RPMI8226 (cell line): ENCODE measurements at regions not wholly inside any gene's neighbourhood (a gene's known extent, or its start where the extent isn't known, plus 50 kb on each side); places are given as distances from the start of the nearest gene placed in this dataset.
A peak's percentile ranks its signal among the peaks of the same experiment; 100 is the strongest.
"Not testable (repeated sequence)": the region's sequence is repeated elsewhere in the genome, so short reads cannot be mapped to it uniquely, and the experiment has no call there.

Experiments
- DNase-seq: peaks from one replicate; pipeline ENCODE4 v3.0.0-alpha.2; 2015

DNA sequence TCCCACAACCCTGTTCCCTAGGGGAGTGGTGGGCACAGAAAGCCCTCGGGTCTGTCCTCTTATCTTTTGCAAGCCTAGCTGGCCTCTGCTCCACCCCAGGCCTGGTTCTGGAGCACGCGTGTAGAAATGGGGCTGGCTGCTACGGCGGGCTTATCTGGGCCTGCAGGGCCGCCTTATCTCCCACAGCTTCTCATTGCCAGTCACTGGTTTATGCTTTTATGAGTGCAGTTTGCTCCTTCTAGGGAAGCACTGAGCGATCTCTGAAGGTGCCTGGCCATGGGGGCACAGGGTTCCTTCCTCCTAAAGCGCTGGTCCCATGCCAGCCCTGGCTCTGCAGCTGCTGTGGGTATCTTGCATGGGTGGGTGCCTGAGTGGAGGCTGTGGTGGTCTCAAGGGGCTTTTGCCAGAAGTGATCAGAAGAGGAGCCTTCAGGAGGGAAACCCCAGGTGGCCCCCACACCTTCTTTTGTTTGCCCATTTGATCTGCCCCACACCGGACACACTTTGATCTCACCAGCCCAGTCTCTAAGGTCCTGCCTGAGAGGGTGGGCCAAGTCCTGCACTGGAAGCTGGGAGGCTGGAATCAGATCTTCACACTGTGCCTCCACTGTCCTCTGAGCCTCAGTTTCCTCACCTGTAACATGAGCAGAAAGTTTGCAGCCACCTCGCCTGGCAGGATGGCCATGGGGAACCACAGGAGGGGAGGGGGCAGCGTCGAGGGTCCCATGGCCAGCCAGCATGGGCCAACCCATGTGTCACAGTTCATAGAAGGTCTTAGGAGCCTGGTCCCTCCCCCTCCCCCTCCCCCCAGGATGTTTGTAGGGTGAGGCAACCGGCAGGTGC, 86.6 kb upstream of the FGF3 start:
- DNase-seq, result no peak

DNA sequence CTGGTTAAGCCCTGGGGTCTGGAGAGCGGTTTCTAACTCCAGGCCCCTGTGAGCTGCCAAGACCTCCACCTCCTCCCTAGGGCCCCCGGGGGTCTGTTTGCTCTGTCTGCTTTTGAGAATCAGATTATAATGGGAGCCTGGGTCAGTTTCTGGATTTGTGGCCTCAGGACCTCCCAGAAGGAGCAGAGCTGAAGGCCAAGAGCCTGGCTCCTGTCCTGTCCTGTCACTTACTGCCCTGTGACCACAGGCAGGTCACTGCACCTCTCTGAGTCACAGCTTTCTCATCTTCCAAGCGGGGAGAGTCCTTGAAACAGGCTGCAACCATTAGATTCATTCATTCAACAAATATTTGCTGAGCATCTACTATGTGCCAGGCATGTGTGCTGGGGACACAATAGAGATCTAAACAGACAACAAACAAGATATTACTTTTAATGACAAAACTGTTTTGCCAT, 87.3 kb upstream of the FGF3 start:
- DNase-seq, result no peak

DNA sequence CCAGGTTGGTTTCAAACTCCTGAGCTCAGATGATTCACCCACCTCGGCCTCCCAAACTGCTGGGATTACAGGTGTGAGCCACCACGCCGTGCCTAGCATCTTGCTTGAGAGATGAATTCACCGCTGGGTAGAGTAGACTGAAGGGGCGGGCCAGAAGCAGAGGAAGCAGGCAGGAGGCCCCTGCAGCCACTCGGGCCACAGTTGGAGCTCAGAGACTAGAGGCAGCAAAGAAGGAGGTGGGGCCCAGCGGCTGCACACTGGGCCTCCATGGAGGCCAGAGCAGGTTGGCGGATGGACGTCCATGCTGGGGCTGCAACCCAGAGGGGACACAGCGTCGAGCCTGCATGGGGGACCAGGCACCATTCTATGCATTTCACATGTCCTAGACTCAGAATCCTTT, 88.4 kb upstream of the FGF3 start:
- DNase-seq, result no peak

DNA sequence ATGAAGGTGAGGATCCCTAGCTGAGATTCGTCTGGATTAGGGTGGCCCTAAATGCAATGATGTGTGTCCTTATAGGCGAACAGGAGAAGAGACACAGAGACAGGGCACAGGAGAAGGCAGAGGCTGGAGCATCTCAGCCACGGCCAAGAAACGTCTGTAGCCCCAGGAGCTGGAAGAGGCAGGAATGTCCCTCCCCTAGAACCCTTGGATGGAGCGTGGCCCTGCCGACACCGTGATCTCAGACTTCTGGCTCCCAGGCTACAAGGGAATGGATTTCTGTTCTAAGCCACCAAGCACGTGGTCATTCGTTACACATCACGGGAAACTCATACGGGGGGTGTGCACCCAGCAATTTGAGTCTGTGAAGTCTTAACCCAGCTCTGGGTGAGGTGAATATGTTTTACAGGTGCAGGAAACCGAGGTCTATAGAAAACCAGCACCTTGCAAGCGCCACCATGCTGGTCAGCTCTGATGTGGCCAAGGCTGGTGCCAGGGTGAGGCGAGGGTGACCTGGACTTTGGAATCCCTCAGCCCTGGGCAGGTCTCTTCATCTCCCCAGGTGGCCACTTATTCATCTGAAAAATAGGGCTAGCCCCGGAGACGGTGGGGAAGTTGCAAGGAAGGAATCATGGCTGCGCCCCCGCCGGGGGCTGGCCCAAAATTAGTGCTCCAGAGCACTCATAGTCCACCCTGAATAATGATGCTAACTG, 89.5 kb upstream of the FGF3 start:
- DNase-seq, result no peak

DNA sequence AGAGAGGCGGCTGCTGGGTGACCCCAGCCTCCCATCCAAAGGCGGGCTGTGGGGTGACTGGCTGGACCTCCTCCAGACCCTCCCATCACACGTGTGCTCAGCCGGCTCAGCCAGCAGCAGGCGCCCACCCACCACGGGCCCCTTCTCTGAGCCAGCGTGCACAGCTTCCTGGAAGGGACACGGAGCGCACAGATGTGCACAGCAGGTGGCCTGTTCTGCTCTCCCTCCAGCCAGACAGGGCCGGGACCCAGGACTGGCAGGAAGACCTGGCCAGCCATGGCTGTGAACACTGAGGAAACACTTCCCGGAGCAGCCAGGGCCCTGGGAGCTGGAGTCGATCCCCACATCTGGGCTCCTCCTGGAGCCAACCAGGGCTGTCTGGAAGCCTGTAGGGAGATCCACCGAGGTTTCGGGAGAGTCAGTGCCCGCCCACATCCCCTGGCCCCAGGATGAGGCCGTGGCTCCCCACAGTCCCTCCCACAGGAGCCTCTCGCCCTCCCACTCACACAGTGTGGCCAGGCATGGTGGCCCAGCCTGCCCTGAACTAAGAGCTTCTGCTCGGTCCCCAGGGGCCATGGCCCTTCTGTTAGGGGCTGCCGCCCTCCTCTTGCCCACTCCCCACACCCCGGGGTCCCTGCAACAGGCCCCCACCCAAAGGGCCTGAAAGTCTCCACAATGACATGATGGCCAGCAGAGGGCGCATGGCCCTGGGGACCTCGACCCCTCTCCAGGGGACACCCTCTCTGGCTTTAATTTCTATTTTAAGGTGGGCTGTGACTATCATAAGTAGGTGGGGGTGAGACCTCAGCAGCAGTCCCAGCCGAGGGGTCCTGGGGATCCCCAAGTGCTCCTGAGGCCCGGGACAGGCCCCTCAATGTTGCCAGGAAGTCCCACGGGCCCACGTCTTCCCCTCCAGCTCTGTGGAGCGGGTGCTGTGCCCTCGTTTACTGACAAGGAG, 90.6 kb upstream of the FGF3 start:
- no peak for DNase-seq

DNA sequence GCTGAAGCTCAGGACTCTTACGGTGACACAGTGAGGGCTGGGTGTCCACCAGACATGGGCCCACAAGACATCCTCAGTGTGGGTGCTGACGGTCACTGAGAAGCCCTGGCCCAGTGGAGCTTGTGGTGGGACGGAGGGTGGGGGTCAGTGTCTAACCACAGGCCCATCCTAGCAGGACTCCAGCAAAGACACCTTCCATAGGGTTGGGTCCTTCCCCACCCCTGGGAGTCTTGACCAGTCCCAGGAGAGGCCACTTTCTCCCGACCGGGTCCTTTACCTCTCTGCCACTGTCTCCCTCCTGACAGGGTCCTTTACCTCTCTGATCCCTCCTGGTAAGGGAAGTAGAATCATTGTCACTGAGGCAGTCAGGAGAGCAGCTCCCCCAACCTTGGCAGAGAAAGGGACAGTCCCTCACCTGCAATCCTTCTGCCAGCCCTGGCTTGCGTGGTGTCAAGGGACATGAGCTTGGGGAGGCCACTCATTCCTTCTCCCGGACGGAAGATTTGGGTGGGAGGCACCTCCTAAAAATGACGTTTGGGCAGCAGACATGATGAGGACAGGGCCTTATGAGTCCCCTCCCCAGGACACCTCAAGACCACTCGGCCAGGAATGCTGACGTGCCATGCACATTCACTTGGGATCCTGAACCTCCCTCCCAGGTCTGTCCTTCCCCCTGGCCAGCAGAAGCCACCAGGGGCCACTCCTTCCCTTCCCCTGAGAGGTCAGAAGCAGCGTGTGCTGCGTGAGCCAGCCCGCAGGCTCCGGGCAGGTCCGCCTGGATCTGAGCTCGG, 91.5 kb upstream of the FGF3 start:
- DNase-seq, result no peak

DNA sequence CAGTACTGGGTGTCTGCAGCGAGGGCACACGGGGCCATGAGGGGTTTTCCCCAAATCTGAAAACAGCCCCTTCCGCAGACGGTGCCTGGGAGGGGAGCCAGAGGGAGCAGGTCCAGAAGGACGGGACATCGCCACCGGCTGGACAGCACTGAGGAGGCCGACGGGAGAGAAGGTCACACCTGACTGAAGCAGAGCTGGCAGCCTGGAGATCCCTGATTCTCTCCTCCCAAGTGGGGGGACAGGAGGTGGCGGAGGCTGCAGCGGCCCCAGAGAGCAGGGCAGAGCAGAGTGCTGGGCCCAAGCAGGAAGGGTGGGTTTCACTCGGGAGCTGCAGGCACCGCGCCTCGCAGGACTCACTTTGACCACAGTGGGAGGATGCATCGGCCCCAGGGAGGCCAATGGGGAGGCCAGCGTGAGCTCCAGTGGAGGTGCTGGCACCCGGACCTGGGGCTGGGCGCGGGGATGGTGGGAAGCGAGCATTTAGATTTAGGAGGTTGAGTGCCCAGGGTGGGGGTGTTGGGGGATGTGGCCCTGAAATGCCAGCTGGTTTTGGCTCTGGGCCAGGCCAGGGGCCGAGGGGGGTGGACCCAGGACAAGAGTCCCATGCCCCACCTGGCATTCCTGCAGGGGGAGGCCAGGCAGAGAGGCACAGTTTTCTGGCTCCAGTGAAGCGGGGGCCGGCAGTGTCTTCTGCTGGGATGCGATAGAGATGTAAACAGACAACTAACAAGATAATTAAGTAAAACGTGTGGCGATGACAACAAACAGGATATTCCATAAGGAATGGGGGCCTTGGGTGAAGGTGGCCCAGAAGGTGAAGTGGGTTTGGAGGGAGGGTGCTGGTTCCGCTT, 92.3 kb upstream of the FGF3 start:
- DNase-seq, result no peak

DNA sequence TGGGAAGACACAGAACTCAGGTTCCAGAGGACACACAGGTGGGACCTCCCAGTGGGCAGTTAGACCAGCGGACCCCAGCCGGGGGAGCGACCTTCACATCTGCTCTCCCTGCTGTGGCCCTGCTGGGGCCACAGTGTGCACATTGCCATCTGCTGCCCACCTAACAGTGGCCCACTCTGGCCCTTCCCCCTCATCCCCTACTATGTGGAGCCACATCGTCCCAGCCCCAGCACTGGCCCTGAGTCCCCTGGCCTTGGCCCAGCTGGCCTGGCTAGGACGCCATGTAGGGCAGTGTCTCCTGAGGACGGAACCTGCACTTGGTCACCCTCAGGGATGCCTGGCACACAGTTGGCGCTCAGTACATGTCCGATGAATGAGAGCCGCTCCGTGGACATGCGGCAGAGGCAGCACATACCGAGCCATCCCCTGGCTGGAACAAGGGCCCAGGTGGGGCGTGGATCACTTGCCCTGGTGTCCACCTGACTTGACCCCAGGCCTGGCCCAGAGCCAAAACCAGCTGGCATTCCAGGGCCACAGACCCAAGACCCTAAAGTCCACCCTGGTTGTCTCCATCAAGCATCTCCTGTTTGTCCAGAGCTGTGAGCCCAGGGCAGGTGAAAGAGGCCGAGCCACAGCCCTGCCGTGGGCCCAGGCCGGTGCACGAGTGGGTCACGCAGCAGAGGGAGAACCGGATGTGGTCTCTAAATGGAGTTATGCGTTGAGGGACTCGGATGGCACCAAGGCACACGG, 93.1 kb upstream of the FGF3 start:
- no peak for DNase-seq

DNA sequence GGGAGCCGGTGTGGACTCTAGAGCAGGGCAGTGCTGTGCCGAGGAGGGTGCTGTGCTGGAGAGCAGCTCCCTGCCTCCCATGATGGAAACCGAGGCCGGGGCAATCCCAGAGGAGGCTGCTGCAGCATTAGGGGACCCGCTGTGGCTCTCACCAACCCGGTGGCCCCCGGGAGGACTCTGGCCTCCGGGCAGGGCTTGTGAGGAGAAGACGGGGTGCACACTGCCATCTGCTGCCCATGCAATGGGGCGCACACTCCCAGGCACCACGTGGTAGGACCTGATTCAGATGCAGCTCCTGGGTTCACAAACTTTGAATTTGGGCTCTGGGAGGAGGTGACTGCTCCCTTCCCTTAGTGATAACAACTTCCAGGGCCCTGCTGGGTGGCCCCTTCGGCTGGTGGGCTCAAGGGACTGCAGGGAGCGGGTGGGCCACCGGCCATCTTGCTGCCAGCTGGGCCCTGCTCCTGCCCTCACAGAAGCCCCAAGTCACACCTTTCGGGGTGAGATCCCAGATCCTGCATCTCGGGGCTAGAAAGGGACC, 93.8 kb upstream of the FGF3 start:
- peak; percentile 66 for DNase-seq

DNA sequence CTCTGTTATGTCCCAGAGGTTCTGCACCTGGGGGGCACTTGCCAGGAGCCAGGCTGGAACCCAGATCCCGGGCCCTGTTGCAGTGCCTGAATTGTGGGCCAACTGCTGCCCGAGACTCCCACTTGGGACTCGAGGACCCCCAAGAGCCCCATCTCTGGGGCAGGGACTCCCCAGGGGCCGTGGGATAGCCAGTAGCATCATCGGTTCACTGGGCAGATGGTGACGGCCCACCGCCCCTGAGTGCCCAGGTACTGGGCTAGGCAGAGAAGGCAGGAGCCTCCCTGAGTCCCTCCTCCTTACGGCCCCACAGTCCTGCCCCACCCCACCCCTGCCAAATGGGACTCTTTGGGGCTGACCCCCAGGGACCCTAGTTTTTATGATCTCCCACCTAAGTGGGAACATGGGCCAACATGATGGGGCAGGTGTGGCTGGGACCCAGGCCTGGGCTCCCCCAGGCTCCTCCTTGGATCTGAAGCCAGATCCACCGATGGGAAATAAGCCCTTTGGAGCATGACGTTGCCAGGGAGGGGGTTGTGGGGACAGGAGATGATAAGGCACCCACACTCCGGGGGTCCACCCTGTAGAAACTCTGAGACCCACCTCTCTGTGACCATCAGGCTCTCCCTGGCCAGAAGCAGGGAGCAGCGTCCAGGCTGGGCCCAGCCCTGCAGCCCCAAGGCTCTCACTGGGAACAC, 94.5 kb upstream of the FGF3 start:
- DNase-seq, result no peak

DNA sequence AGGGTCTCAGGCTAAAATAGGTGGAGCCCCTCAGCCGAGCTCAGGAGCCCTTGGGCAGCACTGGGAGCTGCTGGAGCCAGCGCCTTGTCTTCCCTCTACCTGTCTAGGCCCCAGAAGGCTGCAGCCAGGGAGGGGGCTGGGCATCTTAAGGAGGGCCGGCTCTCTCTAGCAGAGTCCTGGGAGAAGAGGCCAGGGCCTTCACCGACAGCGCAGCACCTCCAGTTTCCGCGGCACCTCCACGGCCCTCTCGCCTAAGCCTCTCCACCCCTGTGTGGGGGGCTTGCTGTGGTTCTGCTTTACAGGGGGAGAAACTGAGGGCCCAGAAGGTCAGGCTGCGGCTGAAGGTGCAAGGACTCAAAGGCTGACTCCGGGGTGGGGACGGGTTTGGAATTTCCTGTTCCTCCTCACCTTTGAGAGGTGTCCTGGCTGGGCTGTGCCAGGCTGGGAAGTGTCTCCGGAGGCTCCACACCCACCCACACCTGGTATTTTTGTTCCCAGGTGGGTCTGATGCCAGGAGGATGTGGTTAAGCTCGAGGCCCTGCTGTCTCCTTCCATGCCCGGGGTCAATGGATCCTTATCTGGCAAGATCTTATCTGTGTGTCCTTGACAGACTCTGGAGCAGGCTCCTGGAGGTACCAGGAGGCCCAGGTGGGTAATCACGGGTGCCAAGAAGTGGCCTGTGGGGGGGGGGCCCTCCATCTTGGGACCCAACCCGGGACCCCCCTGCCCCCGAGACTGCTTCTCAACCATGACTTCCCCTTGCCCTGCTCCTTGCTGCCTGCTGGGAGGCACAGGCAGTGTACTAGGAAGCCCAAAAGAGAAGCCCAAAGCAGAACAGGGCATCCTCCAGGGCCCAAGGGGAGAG, 95.3 kb upstream of the FGF3 start:
- no peak for DNase-seq

DNA sequence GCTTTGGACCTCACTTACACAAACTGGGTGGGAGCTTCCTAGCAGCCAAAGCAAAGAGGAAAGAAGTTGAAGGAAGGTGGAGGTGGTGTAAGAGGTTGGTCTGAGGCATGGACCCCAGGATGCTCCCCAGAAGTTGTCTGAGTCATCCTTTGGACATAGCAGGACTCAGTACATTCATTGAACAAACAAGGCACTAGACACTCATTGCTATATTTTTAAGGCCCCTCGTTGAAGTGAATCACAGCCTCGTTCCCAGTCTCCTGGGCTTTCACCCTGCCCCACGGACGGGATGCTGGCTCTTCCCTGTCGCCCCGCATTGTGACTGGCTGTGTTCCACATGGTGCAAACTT, 95.9 kb upstream of the FGF3 start:
- DNase-seq, result no peak

DNA sequence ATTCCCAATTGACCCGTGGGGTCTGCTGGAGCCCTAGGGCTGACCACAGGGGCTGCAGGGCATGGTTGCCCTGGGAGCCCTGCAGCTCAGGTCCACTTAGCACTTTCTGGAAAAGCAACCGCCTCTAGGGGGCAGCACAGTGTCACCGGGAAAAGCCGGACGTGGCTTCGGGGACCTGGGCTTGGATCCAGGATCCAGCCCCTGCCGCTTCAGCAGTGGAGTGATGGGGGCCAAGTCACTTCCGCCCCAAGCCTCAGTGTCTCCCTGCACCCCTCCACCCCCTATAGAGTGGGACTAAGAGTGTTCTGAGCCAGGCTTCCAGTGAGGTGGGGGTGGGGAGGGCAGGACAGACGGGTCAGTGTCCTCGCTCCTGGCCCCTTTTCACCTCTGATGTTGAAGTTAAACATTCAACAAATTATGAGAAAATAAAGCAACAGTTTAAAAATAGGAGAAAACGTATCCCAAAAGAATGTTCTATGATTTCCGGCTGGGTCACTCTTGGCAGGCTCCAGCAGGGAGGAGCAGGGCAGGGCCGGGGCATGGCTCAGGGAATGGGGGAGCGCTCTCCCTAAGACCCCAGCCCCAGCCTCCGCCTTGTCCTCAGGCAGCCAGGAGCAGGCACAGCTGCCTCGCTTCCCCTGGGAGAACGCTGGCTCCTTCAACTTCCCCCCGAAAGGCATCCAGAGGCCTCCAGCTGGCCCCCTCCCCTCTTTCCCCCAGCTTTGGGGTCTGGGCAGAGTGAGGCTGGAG, 96.5 kb upstream of the FGF3 start:
- DNase-seq, result peak; percentile 82

DNA sequence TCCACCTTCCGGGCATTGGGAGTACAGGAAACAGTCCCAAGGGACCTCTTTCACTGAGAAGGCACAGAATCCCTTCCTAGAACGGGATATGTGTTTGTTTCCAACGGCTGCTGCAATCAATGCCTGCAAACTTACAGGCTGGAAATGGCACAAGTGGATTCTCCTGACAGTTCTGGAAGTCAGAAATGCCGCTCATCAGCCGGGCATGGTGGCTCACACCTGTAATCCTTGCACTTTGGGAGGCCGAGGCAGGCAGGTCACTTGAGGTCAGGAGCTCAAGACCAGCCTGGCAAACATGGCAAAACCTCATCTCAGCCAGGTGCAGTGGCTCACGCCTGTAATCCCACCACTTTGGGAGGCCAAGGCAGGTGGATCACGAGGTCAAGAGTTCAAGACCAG, 97.0 kb upstream of the FGF3 start:
- not testable (repeated sequence) for DNase-seq

DNA sequence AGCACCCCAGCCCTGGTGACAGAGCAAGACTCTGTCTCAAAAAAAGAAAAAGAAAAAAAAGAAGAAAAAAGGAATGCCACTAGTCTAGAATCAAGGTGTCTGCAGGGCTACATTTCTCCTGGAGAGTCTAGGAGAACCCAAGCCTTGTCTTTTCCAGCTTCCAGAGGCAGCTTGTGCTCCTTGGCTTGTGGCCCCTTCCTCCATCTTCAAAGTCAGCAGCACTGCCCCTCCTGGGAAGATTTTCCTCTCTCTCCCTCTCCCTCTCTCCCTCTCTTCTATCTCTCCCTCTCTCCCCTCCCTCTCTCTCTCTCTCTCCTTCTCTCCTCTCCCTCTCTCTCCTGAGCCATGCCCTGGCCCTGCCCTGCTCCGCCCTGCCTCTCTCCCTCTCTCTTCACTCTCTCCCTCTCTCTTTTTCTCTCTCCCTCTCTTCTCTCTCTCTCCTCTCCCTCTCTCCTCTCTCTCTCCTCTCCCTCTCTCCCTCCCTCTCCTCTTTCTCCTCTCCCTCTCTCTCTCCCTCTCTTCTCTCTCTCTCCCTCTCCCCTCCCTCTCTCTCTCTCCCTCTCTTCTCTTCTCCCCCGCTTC, 97.7 kb upstream of the FGF3 start:
- no peak for DNase-seq

DNA sequence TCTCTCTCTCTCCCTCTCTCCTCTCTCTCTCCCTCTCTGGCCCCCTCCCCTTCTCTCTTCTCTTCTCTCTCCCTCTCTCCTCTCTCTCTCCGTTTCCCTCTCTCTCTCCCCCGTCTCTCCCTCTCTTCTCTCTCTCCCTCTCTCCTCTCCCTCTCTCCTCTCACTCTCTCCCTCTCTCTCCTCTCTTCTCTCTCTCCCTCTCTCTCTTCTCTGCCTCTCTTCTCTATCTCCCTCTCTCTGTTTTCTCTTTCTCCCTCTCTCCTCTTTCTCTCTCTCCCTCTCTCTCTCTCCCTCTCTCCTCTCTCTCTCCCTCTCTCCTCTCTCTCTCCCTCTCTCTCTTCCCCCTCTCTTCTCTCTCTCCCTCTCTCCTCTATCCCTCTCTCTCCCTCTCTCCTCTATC, 98.3 kb upstream of the FGF3 start:
- DNase-seq, result no peak

DNA sequence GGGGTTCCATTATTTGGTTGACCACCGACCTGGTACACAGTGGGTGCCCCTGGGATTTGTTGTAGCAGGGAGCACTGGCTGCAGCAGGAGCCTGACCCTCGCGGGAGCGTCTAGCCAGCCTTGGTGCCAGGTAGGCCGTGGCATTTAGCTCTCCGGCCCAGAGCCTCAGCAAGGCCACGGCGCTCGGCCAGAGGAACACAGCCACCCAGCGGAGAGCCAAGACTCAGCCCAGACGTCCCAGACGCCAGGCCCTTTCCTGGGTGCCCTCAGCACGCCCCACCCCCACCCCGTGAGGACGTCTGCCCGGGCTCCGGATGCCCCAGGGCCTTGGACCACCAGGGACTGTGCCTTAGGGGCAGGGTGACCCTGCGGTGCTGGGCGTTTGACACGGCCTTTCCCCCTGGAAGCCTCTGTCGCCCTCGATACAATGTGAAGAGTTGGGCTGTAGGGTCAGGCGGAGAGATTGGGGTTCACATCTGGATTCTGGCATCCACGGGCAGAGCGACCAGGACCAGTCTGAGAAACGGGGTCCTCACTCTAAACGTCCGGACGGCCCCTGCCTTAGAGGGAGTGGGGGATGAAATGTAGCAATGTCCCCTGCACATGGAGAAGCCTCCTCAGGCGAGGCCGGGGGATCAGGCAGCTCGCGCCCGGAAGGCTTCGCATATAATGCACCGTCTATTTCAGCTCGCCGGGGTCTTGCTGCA, 99.2 kb upstream of the FGF3 start:
- no peak for DNase-seq
